Fibroblast of the aortic adventitia (primary cell): ENCODE measurements at regions not wholly inside any gene's neighbourhood (a gene's known extent, or its start where the extent isn't known, plus 50 kb on each side); places are given as distances from the start of the nearest gene placed in this dataset.

Source experiments
- DNase-seq: peaks from one replicate; pipeline ENCODE4 v3.0.0-alpha.2; 2010; ENCODE audit warnings: low read depth
- H3K4me3 ChIP-seq: 2 replicates; pipeline ENCODE4 v1.5.1; 2011; ENCODE audit warnings: low read depth, mild to moderate bottlenecking, control low read depth, low read length, moderate library complexity
- CTCF ChIP-seq: IDR thresholded peaks from 2 replicates; pipeline ENCODE4 v1.5.1; 2011; ENCODE audit warnings: mild to moderate bottlenecking, low read length, control low read depth, inconsistent platforms; ENCODE audit not compliant: insufficient read depth

GRCh38 chr1:114298008-114298407, 144.3 kb upstream of the SYT6 start:
- DNase-seq: no peak
- no peak overlapping the region for H3K4me3 ChIP-seq
- no peak for TF ChIP-seq CTCF

GRCh38 chr1:114296413-114296812, 142.7 kb upstream of the SYT6 start:
- DNase-seq: no peak
- no peak for TF ChIP-seq CTCF
- H3K4me3 ChIP-seq: no peak overlapping the region

GRCh38 chr1:114295321-114295720, 141.7 kb upstream of the SYT6 start:
- no peak for DNase-seq
- no peak overlapping the region for H3K4me3 ChIP-seq
- no peak for TF ChIP-seq CTCF

- H3K4me3 ChIP-seq: no peak overlapping the region
- no peak for TF ChIP-seq CTCF
- no peak for DNase-seq
These were observed 139.2 kb upstream of the SYT6 start for GRCh38 chr1:114292835-114293234.

- DNase-seq: no peak
- no peak overlapping the region for H3K4me3 ChIP-seq
- TF ChIP-seq CTCF: no peak
These were observed 138.5 kb upstream of the SYT6 start for GRCh38 chr1:114292194-114292593.

GRCh38 chr1:114290776-114291175, 137.1 kb upstream of the SYT6 start:
- H3K4me3 ChIP-seq: no peak overlapping the region
- no peak for DNase-seq

More at GRCh38 chr1:114290776-114291175, 137.1 kb upstream of the SYT6 start:
- TF ChIP-seq CTCF: no peak
